Breast epithelium (tissue), 4 donors: ENCODE measurements at regions not wholly inside any gene's neighbourhood (a gene's known extent, or its start where the extent isn't known, plus 50 kb on each side); places are given as distances from the start of the nearest gene placed in this dataset.

ENCODE experiments used
- DNase-seq, 2 donors: peaks; one replicate each; pipeline ENCODE4 v3.0.0-alpha.2; 2019; ENCODE audit warnings: low spot score in 2 of 2
- H3K27ac ChIP-seq, 2 donors: fragments of 200-600 bp; sonication (generic) in 1 of 2; one replicate each; pipeline ENCODE4 v1.5.1; 2016 to 2019; ENCODE audit warnings: mild to moderate bottlenecking in 1 of 2
- H3K27me3 ChIP-seq, 2 donors: fragments of 200-600 bp; sonication (generic) in 1 of 2; one replicate each; pipeline versions ENCODE4 v1.5.1 to v1.6.0; 2017 to 2019; ENCODE audit warnings: control low read depth in 1 of 2, mild to moderate bottlenecking in 1 of 2
- H3K36me3 ChIP-seq: fragments of 200-600 bp; one replicate; pipeline ENCODE4 v1.5.1; 2019
- H3K4me1 ChIP-seq, 2 donors: fragments of 200-600 bp; sonication (generic); one replicate each; pipeline ENCODE4 v1.5.1; 2016 to 2019; ENCODE audit warnings: control low read depth in 1 of 2
- H3K4me3 ChIP-seq, 3 donors: fragments of 200-600 bp; sonication (generic); 1 replicate in 2 of 3; 2 replicates in 1 of 3; pipeline ENCODE4 v1.5.1; 2016 to 2019; ENCODE audit warnings: mild to moderate bottlenecking in 3 of 3, moderate library complexity in 2 of 3
- H3K9me3 ChIP-seq, 2 donors: fragments of 200-600 bp; sonication (generic) in 1 of 2; one replicate each; pipeline ENCODE4 v1.5.1; 2016 to 2019; ENCODE audit warnings: control low read depth in 1 of 2
- CTCF ChIP-seq, 3 donors: fragments of 450-650 bp; IDR thresholded peaks; one replicate each; pipeline ENCODE4 v1.5.1; 2016 to 2017; ENCODE audit warnings: antibody characterized with exemption in 3 of 3, mild to moderate bottlenecking in 3 of 3, moderate library complexity in 3 of 3
- POLR2A ChIP-seq: fragments of 450-650 bp; IDR thresholded peaks from one replicate; pipeline ENCODE4 v1.6.1; 2016; ENCODE audit warnings: antibody characterized with exemption, mild to moderate bottlenecking, moderate library complexity
- POLR2AphosphoS5 ChIP-seq, 3 donors: sonication (generic); formaldehyde crosslinking; IDR thresholded peaks; one replicate each; pipeline ENCODE4 v1.6.1; 2017; ENCODE audit warnings: antibody characterized with exemption in 3 of 3
- intact Hi-C: fragments of 100-400 bp; cut with DNase I; formaldehyde crosslinking; loops from one replicate; pipeline ENCODE4 v1.15.1; 2023; ENCODE audit warnings: low total_unique reads

- Histone ChIP-seq H3K4me3 (no peak overlapping the region), H3K27me3 (peaks cover 0 to 11% of the 10 kb centered on the region in 2 donors), H3K4me1 (no peaks in the 10 kb centered on the region), H3K36me3 (no peaks in the 10 kb centered on the region), H3K27ac (no peak overlapping the region), H3K9me3 (peaks cover 0 to 12% of the 10 kb centered on the region in 2 donors)
- intact Hi-C loops = no loop called here
- DNase-seq = no peak
- TF ChIP-seq POLR2AphosphoS5 (IDR thresholded peaks at IDR 0.05) = no peak
- no peak for TF ChIP-seq CTCF (IDR thresholded peaks at IDR 0.05)
- no peak for TF ChIP-seq POLR2A
These were observed 211.0 kb downstream of the TBX5 start for GRCh38 chr12:114194956-114195355.

- H3K27ac ChIP-seq = no peak overlapping the region
- peaks cover 0 to 8% of the 10 kb centered on the region in 2 donors for H3K9me3 ChIP-seq
- no peak for DNase-seq
- H3K27me3 ChIP-seq = peaks cover 0 to 11% of the 10 kb centered on the region in 2 donors
- no peaks in the 10 kb centered on the region for H3K4me1 ChIP-seq
- H3K4me3 ChIP-seq = no peak overlapping the region
- intact Hi-C loops = no loop called here
- H3K36me3 ChIP-seq = no peaks in the 10 kb centered on the region
- no peak for TF ChIP-seq POLR2AphosphoS5 (IDR thresholded peaks at IDR 0.05)
- no peak for TF ChIP-seq POLR2A
- no peak for TF ChIP-seq CTCF (IDR thresholded peaks at IDR 0.05)
These were observed 211.9 kb downstream of the TBX5 start for GRCh38 chr12:114194066-114194465.

- H3K27ac ChIP-seq = no peak overlapping the region
- intact Hi-C loops = no loop called here
- no peaks in the 10 kb centered on the region for H3K4me1 ChIP-seq
- H3K27me3 ChIP-seq = peaks cover 0 to 11% of the 10 kb centered on the region in 2 donors
- DNase-seq = no peak
- TF ChIP-seq POLR2A = no peak
- TF ChIP-seq POLR2AphosphoS5 (IDR thresholded peaks at IDR 0.05) = no peak
- TF ChIP-seq CTCF (IDR thresholded peaks at IDR 0.05) = no peak
- H3K36me3 ChIP-seq = no peaks in the 10 kb centered on the region
- H3K9me3 ChIP-seq = peaks cover 0 to 2% of the 10 kb centered on the region in 2 donors
- no peak overlapping the region for H3K4me3 ChIP-seq
These were observed 212.5 kb downstream of the TBX5 start for GRCh38 chr12:114193474-114193873.

GRCh38 chr12:114192549-114192948 lies 213.4 kb downstream of the TBX5 start:
- no peaks in the 10 kb centered on the region for H3K9me3 ChIP-seq

GRCh38 chr12:114192013-114192412 lies 213.9 kb downstream of the TBX5 start:
- Histone ChIP-seq H3K9me3 (no peaks in the 10 kb centered on the region), H3K27ac (no peak overlapping the region), H3K4me1 (no peaks in the 10 kb centered on the region), H3K27me3 (peaks cover 0 to 11% of the 10 kb centered on the region in 2 donors), H3K4me3 (no peak overlapping the region), H3K36me3 (no peaks in the 10 kb centered on the region)
- intact Hi-C loops = no loop called here
- no peak for DNase-seq
- TF ChIP-seq CTCF (IDR thresholded peaks at IDR 0.05) = no peak
- no peak for TF ChIP-seq POLR2A
- TF ChIP-seq POLR2AphosphoS5 (IDR thresholded peaks at IDR 0.05) = no peak

More at GRCh38 chr12:114192549-114192948, 213.4 kb downstream of the TBX5 start:
- no peaks in the 10 kb centered on the region for H3K36me3 ChIP-seq
- no peaks in the 10 kb centered on the region for H3K4me1 ChIP-seq
- DNase-seq = no peak
- H3K4me3 ChIP-seq = no peak overlapping the region
- no peak for TF ChIP-seq POLR2A
- TF ChIP-seq POLR2AphosphoS5 (IDR thresholded peaks at IDR 0.05) = no peak
- no peak for TF ChIP-seq CTCF (IDR thresholded peaks at IDR 0.05)
- peaks cover 0 to 11% of the 10 kb centered on the region in 2 donors for H3K27me3 ChIP-seq
- intact Hi-C loops = no loop called here
- no peak overlapping the region for H3K27ac ChIP-seq
